Stimulated activated CD4-positive, alpha-beta T cell treated with anti-CD3 and anti-CD28 coated beads, Interleukin-4, amount 100 ng/mL, for 1 hour (primary cell): ENCODE measurements at regions not wholly inside any gene's neighbourhood (a gene's known extent, or its start where the extent isn't known, plus 50 kb on each side); places are given as distances from the start of the nearest gene placed in this dataset.

Source experiments
- DNase-seq: peaks from one replicate; pipeline ENCODE4 v3.0.0-alpha.2; 2020

GRCh38 chr11:115911613-115912346 is 407.6 kb upstream of the CADM1 start:
- DNase-seq: no peak

GRCh38 chr11:115910379-115910778 is 406.2 kb upstream of the CADM1 start:
- no peak for DNase-seq

- no peak for DNase-seq
These were observed 402.0 kb upstream of the CADM1 start for GRCh38 chr11:115906171-115906570.

GRCh38 chr11:115905341-115906000 is 401.3 kb upstream of the CADM1 start:
- no peak for DNase-seq

- DNase-seq: no peak
These were observed 399.0 kb upstream of the CADM1 start for GRCh38 chr11:115903179-115903578.

GRCh38 chr11:115901069-115901468 is 396.9 kb upstream of the CADM1 start:
- DNase-seq: no peak

GRCh38 chr11:115900111-115900510 is 395.9 kb upstream of the CADM1 start:
- no peak for DNase-seq

GRCh38 chr11:115897707-115898106 is 393.5 kb upstream of the CADM1 start:
- no peak for DNase-seq

GRCh38 chr11:115896084-115896483 is 391.9 kb upstream of the CADM1 start:
- no peak for DNase-seq

- no peak for DNase-seq
These were observed 391.4 kb upstream of the CADM1 start for GRCh38 chr11:115895594-115895993.

GRCh38 chr11:115894176-115894575 is 390.0 kb upstream of the CADM1 start:
- DNase-seq: no peak

GRCh38 chr11:115893461-115894099 is 389.4 kb upstream of the CADM1 start:
- DNase-seq: no peak

- DNase-seq: no peak
These were observed 387.8 kb upstream of the CADM1 start for GRCh38 chr11:115892016-115892415.

- no peak for DNase-seq
These were observed 387.4 kb upstream of the CADM1 start for GRCh38 chr11:115891581-115891980.

GRCh38 chr11:115890500-115890899 is 386.3 kb upstream of the CADM1 start:
- DNase-seq: no peak

GRCh38 chr11:115889712-115890111 is 385.5 kb upstream of the CADM1 start:
- no peak for DNase-seq

- DNase-seq: no peak
These were observed 383.5 kb upstream of the CADM1 start for GRCh38 chr11:115887727-115888126.

- DNase-seq: no peak
These were observed 383.1 kb upstream of the CADM1 start for GRCh38 chr11:115887316-115887715.

GRCh38 chr11:115886422-115886733 is 382.2 kb upstream of the CADM1 start:
- DNase-seq: no peak

GRCh38 chr11:115885535-115886421 is 381.6 kb upstream of the CADM1 start:
- no peak for DNase-seq

GRCh38 chr11:115884800-115885534 is 380.8 kb upstream of the CADM1 start:
- DNase-seq: no peak

GRCh38 chr11:115874843-115875242 is 370.6 kb upstream of the CADM1 start:
- DNase-seq: no peak

GRCh38 chr11:115873813-115874212 is 369.6 kb upstream of the CADM1 start:
- DNase-seq: no peak
